ENCODE measurements at regions not wholly inside any gene's neighbourhood (a gene's known extent, or its start where the extent isn't known, plus 50 kb on each side); places are given as distances from the start of the nearest gene placed in this dataset.

- no peaks in the 10 kb centered on the region for H3K27me3 ChIP-seq
- no peak overlapping the region for H3K27ac ChIP-seq
- intact Hi-C loops (cut with DNase I; ENCODE audit: low total_unique reads) (no loop called here), in situ Hi-C loops (cut with MboI; ENCODE audit: low sequenced_read_pairs in 4 of 4) (no loop called here)
- H3K4me1 ChIP-seq, result no peaks in the 10 kb centered on the region
- no peaks in the 10 kb centered on the region for H3K36me3 ChIP-seq
- ATAC-seq (no peak), DNase-seq (no peak)
- no peaks in the 10 kb centered on the region for H3K9me3 ChIP-seq
- no peak overlapping the region for H3K4me3 ChIP-seq
- TF ChIP-seq POLR2A (IDR thresholded peaks at IDR 0.05), result no peak
- no peak for TF ChIP-seq CTCF (IDR thresholded peaks at IDR 0.05 in 4 of 5, conservative IDR thresholded peaks at IDR 0.05 in 1 of 5)
Measured at GRCh38 chr5:167694325-167695147, 596.9 kb upstream of the WWC1 start.

GRCh38 chr5:167696558-167697314 is 594.7 kb upstream of the WWC1 start:
- ATAC-seq (no peak), DNase-seq (no peak)
- H3K4me1 ChIP-seq, result no peaks in the 10 kb centered on the region
- no peak overlapping the region for H3K27ac ChIP-seq
- no peaks in the 10 kb centered on the region for H3K27me3 ChIP-seq
- H3K4me3 ChIP-seq, result no peak overlapping the region
- in situ Hi-C loops (cut with MboI; ENCODE audit: low sequenced_read_pairs in 4 of 4), result no loop called here
- H3K36me3 ChIP-seq, result no peaks in the 10 kb centered on the region
- no peaks in the 10 kb centered on the region for H3K9me3 ChIP-seq
- TF ChIP-seq POLR2A (IDR thresholded peaks at IDR 0.05) (no peak), CTCF (IDR thresholded peaks at IDR 0.05 in 4 of 5, conservative IDR thresholded peaks at IDR 0.05 in 1 of 5) (no peak)
- intact Hi-C loops (cut with DNase I; ENCODE audit: low total_unique reads), result no loop called here

- no peaks in the 10 kb centered on the region for H3K4me1 ChIP-seq
- DNase-seq (no peak), ATAC-seq (no peak)
- TF ChIP-seq CTCF (IDR thresholded peaks at IDR 0.05 in 4 of 5, conservative IDR thresholded peaks at IDR 0.05 in 1 of 5) (no peak), POLR2A (IDR thresholded peaks at IDR 0.05) (no peak)
- H3K36me3 ChIP-seq, result no peaks in the 10 kb centered on the region
- intact Hi-C loops (cut with DNase I; ENCODE audit: low total_unique reads), result no loop called here
- no peaks in the 10 kb centered on the region for H3K9me3 ChIP-seq
- in situ Hi-C loops (cut with MboI; ENCODE audit: low sequenced_read_pairs in 4 of 4), result no loop called here
- no peak overlapping the region for H3K27ac ChIP-seq
- H3K4me3 ChIP-seq, result no peak overlapping the region
- H3K27me3 ChIP-seq, result no peaks in the 10 kb centered on the region
Measured at GRCh38 chr5:167699432-167699831, 592.0 kb upstream of the WWC1 start.

GRCh38 chr5:167701051-167701450 is 590.4 kb upstream of the WWC1 start:
- in situ Hi-C loops (cut with MboI; ENCODE audit: low sequenced_read_pairs in 4 of 4) (loop anchor here in 2 of 4 donors (25.0 kb wide), 1 partner anchor 511 kb away; no protein-coding TSS in a partner anchor), intact Hi-C loops (cut with DNase I; ENCODE audit: low total_unique reads) (no loop called here)
- H3K4me1 ChIP-seq, result no peaks in the 10 kb centered on the region
- TF ChIP-seq POLR2A (IDR thresholded peaks at IDR 0.05) (no peak), CTCF (IDR thresholded peaks at IDR 0.05 in 4 of 5, conservative IDR thresholded peaks at IDR 0.05 in 1 of 5) (no peak)
- no peaks in the 10 kb centered on the region for H3K9me3 ChIP-seq
- H3K36me3 ChIP-seq, result no peaks in the 10 kb centered on the region
- no peak for DNase-seq
- no peak overlapping the region for H3K27ac ChIP-seq
- H3K4me3 ChIP-seq, result no peak overlapping the region
- no peak for ATAC-seq
- H3K27me3 ChIP-seq, result no peaks in the 10 kb centered on the region

All from gastrocnemius medialis (tissue), 4 donors.